Neutrophil (primary cell): ENCODE measurements at regions not wholly inside any gene's neighbourhood (a gene's known extent, or its start where the extent isn't known, plus 50 kb on each side); places are given as distances from the start of the nearest gene placed in this dataset.

ENCODE experiments used
- H3K27ac ChIP-seq: fragments of 200-600 bp; sonication (generic); 2 replicates; pipeline ENCODE4 v1.5.1; 2016; ENCODE audit warnings: mild to moderate bottlenecking, moderate library complexity
- H3K27me3 ChIP-seq: fragments of 200-600 bp; sonication (generic); 2 replicates; pipeline ENCODE4 v1.6.0; 2016; ENCODE audit warnings: mild to moderate bottlenecking
- H3K36me3 ChIP-seq: fragments of 200-600 bp; sonication (generic); 2 replicates; pipeline ENCODE4 v1.5.1; 2017
- H3K4me1 ChIP-seq, 2 experiments: fragments of 200-600 bp in 1 of 2; sonication (generic) in 1 of 2; 1 replicate in 1 of 2; 2 replicates in 1 of 2; pipeline versions ENCODE4 v1.5.1 to v1.6.1; 2013 to 2016; ENCODE audit warnings: low read depth in 1 of 2, low read length in 1 of 2, mild to moderate bottlenecking in 1 of 2, moderate library complexity in 1 of 2; ENCODE audit not compliant: control insufficient read depth in 1 of 2, insufficient read depth in 1 of 2
- H3K4me3 ChIP-seq, 2 experiments: fragments of 200-600 bp in 1 of 2; sonication (generic) in 1 of 2; 1 replicate in 1 of 2; 2 replicates in 1 of 2; pipeline ENCODE4 v1.5.1; 2013 to 2016; ENCODE audit warnings: low read depth in 1 of 2, low read length in 1 of 2, mild to moderate bottlenecking in 1 of 2, moderate library complexity in 1 of 2
- H3K9me3 ChIP-seq: fragments of 200-600 bp; sonication (generic); 2 replicates; pipeline ENCODE4 v1.5.1; 2016
- TF ChIP-seq, protein P1 (sequence below): fragments of 200-600 bp; sonication (generic); IDR thresholded peaks from 2 replicates; pipeline ENCODE4 v1.5.1; 2016; ENCODE audit warnings: antibody characterized with exemption

DNA sequence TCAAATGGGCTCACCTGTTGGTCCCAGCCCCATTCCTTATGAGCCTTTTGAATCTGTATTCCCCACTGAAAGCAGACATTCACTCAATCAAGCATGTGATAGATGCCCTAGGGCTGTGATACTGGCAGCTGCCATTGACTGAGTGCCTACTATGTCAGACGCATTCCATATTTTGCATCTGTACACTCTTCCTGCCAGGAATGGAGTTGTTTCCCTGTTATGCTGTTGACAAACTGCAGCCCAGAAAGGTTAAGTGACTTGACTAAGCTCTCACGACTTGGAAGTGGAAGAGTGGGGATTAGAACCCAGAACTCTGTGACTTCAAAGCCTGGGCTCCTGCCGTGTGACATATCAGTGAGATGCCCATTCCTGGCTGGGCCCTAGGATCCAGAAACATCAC lies 211.4 kb downstream of the RPLP1 start:
- Histone ChIP-seq H3K4me3 (no peak overlapping the region), H3K9me3 (no peaks in the 10 kb centered on the region), H3K27me3 (peaks cover 9% of the 10 kb centered on the region), H3K36me3 (no peaks in the 10 kb centered on the region), H3K27ac (no peak overlapping the region), H3K4me1 (peaks cover 55 to 56% of the 10 kb centered on the region in 2 experiments)
- TF ChIP-seq, protein P1, sequence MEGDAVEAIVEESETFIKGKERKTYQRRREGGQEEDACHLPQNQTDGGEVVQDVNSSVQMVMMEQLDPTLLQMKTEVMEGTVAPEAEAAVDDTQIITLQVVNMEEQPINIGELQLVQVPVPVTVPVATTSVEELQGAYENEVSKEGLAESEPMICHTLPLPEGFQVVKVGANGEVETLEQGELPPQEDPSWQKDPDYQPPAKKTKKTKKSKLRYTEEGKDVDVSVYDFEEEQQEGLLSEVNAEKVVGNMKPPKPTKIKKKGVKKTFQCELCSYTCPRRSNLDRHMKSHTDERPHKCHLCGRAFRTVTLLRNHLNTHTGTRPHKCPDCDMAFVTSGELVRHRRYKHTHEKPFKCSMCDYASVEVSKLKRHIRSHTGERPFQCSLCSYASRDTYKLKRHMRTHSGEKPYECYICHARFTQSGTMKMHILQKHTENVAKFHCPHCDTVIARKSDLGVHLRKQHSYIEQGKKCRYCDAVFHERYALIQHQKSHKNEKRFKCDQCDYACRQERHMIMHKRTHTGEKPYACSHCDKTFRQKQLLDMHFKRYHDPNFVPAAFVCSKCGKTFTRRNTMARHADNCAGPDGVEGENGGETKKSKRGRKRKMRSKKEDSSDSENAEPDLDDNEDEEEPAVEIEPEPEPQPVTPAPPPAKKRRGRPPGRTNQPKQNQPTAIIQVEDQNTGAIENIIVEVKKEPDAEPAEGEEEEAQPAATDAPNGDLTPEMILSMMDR, result no peak

DNA sequence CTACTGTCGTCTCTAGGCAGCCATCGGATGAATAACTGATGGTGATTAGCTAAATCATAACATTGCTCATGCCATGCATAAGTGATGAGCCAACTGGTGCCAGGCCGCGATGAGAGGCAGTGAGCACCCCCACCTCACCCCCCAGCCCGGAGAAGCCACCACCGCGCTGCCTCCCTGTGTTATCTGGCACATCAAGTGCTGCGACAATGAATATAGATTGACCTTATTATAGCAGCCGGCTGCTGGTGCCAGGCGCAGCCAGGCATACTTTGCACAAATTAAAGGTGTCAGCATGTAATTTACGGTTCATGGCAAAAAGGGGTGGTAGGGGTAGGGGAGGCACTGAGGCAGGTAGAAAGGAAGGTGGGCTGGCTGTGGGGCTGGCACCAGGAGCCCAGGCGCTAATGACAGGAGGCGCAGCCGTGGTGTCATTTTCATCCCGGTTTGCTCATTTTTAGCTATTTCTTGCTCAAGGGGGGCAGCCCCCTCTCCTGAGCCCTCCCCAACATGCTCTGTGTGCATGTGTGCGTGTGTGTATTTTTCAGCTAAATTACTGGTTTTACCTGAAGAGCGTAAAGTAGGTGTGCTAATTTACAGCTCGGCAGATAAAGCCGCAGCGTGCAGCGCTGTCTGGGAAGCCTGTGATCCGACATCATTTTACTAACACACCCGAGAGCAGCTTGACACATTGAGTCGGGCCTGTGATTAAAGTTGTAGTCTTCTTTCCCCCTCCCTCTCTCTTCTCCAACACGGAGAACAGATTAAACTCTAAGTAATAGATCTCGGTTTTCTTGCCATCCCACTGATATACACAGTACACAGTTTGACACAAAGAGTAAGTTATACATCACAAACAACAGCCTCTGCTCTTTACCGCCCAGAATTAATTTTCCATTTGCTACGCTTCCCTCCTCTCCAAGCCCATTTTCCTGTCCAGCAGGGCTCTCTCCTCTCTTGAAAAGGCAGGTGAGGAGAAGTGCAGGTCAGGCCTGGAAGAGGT lies 212.3 kb downstream of the RPLP1 start:
- H3K36me3 ChIP-seq, result no peaks in the 10 kb centered on the region
- peaks cover 9% of the 10 kb centered on the region for H3K27me3 ChIP-seq
- peaks cover 64 to 65% of the 10 kb centered on the region in 2 experiments for H3K4me1 ChIP-seq
- TF ChIP-seq, protein P1, result no peak
- peak overlapping the region; percentile 100 for H3K27ac ChIP-seq
- H3K4me3 ChIP-seq, result no peak overlapping the region
- no peaks in the 10 kb centered on the region for H3K9me3 ChIP-seq

DNA sequence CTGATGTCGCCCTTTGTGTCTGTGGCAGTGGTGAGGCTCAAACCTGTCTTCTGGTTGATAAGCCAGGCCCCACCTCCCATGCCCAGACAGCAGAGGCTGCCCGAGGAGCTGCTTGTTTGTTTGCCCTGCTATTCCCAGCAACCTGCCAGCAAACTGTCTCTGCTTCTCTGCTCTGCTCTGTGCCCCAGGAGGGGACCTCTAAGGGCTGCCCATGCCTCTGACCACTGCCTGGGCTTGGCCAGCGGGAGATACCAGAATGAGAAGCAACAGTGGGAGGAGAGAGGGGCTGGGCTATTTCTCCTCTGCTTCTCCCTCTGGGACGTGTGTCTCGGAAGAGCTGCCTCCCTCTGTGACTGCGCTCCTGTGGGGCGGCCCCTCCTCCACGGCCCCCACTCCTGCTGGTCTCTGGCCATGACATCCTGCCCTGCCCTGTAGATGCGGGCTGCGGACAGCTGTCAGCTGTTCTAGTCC lies 213.1 kb downstream of the RPLP1 start:
- peak overlapping the region; percentile 100 for H3K27ac ChIP-seq
- no peaks in the 10 kb centered on the region for H3K36me3 ChIP-seq
- H3K27me3 ChIP-seq, result peaks cover 9% of the 10 kb centered on the region
- no peaks in the 10 kb centered on the region for H3K9me3 ChIP-seq
- H3K4me3 ChIP-seq, result peak overlapping the region; percentile 44 to 49
- H3K4me1 ChIP-seq, result peaks cover 63 to 64% of the 10 kb centered on the region in 2 experiments
- TF ChIP-seq, protein P1, result no peak

DNA sequence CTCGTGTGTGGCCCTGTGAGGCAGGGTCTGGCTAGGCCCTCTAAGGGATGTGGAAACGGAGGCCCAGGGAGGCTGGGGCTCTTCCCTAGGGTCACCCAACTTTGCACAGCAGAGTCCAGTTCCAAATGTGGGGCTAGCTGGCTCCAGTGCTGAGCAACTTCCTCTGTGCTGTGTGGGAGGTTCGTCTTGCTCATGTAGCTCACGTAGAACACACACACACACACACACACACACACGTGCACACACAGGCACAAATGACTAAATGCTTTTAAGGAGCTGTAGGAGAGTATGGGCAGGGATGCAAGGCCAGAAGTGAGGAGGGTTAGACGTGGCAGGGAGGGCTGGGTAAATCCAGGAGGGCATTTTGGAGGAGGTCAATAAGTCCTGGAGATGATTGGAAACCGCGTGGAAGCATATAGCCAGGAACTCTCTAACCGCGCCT lies 213.8 kb downstream of the RPLP1 start:
- Histone ChIP-seq H3K27ac (peak overlapping the region; percentile 100), H3K4me1 (peaks cover 55 to 57% of the 10 kb centered on the region in 2 experiments)

DNA sequence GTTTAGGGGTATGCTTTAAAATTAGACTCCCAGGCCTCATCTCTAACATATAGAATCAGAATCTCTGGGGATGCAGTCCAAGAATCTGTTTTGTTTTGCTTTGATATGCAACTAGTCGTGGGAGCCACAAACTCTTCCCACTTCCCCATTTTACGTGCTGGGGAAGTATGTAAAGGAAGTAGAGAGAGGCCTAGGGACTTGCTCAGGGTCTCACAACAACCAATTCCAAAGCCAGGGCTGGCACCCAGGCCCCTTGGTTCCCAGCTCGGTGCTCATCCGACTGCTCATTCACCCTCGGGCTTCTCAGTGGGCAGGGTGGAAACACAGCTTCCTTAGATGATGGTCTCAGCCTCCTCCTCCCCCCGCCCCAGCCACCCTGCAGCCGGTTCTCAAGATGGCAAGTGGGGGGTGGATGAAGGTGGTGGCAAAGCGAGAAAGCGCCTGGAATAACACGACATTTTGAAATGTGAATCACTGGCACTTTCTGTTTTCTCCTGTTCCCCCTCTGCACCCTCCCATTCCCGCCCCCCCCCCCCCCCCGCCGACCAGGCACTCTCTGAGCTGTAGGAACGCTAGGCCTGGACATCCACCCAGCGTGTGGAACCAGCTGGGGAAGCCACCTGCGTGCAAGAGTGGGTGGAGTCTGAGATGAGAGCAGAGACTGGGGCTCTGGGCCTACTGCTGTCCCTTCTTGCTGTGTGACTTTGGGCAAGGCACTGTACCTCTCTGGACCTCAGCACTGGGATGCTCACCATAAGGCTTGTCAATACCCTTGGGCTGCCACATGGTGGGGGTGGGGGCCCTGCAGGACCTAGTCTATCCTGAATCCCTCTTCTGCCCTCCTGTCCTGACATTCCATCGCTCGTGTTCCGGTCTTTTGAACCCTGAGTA lies 214.5 kb downstream of the RPLP1 start:
- Histone ChIP-seq H3K9me3 (no peaks in the 10 kb centered on the region), H3K27me3 (peaks cover 9% of the 10 kb centered on the region), H3K36me3 (no peaks in the 10 kb centered on the region), H3K4me3 (peak overlapping the region; percentile 44 to 51), H3K27ac (peak overlapping the region; percentile 100), H3K4me1 (peaks cover 53% of the 10 kb centered on the region in 2 experiments)
- TF ChIP-seq, protein P1, result no peak

More for the DNA sequence above, 213.8 kb downstream of the RPLP1 start:
- Histone ChIP-seq H3K36me3 (no peaks in the 10 kb centered on the region), H3K9me3 (no peaks in the 10 kb centered on the region), H3K4me3 (peak overlapping the region; percentile 44 to 49), H3K27me3 (peaks cover 9% of the 10 kb centered on the region)
- TF ChIP-seq, protein P1, result no peak
